GM12892 (cell line): ENCODE measurements at regions not wholly inside any gene's neighbourhood (a gene's known extent, or its start where the extent isn't known, plus 50 kb on each side); places are given as distances from the start of the nearest gene placed in this dataset.

Source experiments
- DNase-seq: peaks from one replicate; pipeline ENCODE4 v3.0.0; 2011; ENCODE audit not compliant: insufficient read length
- FAIRE-seq: peaks from 2 replicates; lab custom pipeline; 2011; peaks lifted over from hg19 to GRCh38; lab: Jason Lieb, UNC
- POLR2A ChIP-seq: IDR thresholded peaks from 2 replicates; pipeline ENCODE4 v1.6.1; 2011; ENCODE audit warnings: low read depth, low read length, control low read depth
- POLR2AphosphoS5 ChIP-seq: IDR thresholded peaks from 2 replicates; pipeline ENCODE4 v1.6.1; 2011; ENCODE audit warnings: low read depth, low read length, control low read depth
- TAF1 ChIP-seq: IDR thresholded peaks from 2 replicates; pipeline ENCODE4 v1.6.1; 2011; ENCODE audit warnings: low read depth, mild to moderate bottlenecking, control low read depth, low read length, borderline replicate concordance

- FAIRE-seq (no peak), DNase-seq (no peak)
- TF ChIP-seq POLR2A (no peak), POLR2AphosphoS5 (no peak), TAF1 (no peak)
These were observed 247.9 kb upstream of the PPP1R2C start for GRCh38 chrX:43025806-43026315.

GRCh38 chrX:43064096-43064495 lies 286.1 kb upstream of the PPP1R2C start:
- DNase-seq = no peak
- FAIRE-seq = no peak
- no peak for TF ChIP-seq POLR2AphosphoS5
- no peak for TF ChIP-seq TAF1
- TF ChIP-seq POLR2A = no peak

GRCh38 chrX:43065978-43066377 lies 288.0 kb upstream of the PPP1R2C start:
- no peak for TF ChIP-seq POLR2AphosphoS5
- TF ChIP-seq TAF1 = no peak
- no peak for TF ChIP-seq POLR2A
- FAIRE-seq (no peak), DNase-seq (no peak)

GRCh38 chrX:43068639-43069038 lies 290.7 kb upstream of the PPP1R2C start:
- DNase-seq (no peak), FAIRE-seq (peak; percentile 56)
- TF ChIP-seq POLR2A (no peak), TAF1 (no peak), POLR2AphosphoS5 (no peak)

GRCh38 chrX:43083016-43083415 lies 305.1 kb upstream of the PPP1R2C start:
- no peak for FAIRE-seq
- TF ChIP-seq POLR2AphosphoS5 (no peak), TAF1 (no peak), POLR2A (no peak)
- DNase-seq = no peak

- no peak for TF ChIP-seq POLR2AphosphoS5
- TF ChIP-seq POLR2A = no peak
- TF ChIP-seq TAF1 = no peak
- FAIRE-seq (no peak), DNase-seq (no peak)
These were observed 309.9 kb upstream of the PPP1R2C start for GRCh38 chrX:43087830-43088229.

- no peak for DNase-seq
- TF ChIP-seq TAF1 (no peak), POLR2A (no peak), POLR2AphosphoS5 (no peak)
- FAIRE-seq = no peak
These were observed 318.9 kb upstream of the PPP1R2C start for GRCh38 chrX:43096830-43097229.

- FAIRE-seq = no peak
- DNase-seq = no peak
- TF ChIP-seq POLR2A (no peak), POLR2AphosphoS5 (no peak), TAF1 (no peak)
These were observed 328.0 kb upstream of the PPP1R2C start for GRCh38 chrX:43106009-43106408.

- FAIRE-seq (no peak), DNase-seq (no peak)
- no peak for TF ChIP-seq POLR2AphosphoS5
- no peak for TF ChIP-seq TAF1
- TF ChIP-seq POLR2A = no peak
These were observed 330.9 kb upstream of the PPP1R2C start for GRCh38 chrX:43108828-43109227.

GRCh38 chrX:43121637-43122036 lies 343.7 kb upstream of the PPP1R2C start:
- TF ChIP-seq POLR2AphosphoS5 = no peak
- DNase-seq (no peak), FAIRE-seq (no peak)

- no peak for TF ChIP-seq TAF1
- TF ChIP-seq POLR2AphosphoS5 = no peak
- no peak for TF ChIP-seq POLR2A
- no peak for FAIRE-seq
These were observed 361.7 kb upstream of the PPP1R2C start for GRCh38 chrX:43139645-43140044.

GRCh38 chrX:43140582-43140981 lies 362.6 kb upstream of the PPP1R2C start:
- no peak for FAIRE-seq
- TF ChIP-seq POLR2AphosphoS5 (no peak), TAF1 (no peak), POLR2A (no peak)
- no peak for DNase-seq

More at GRCh38 chrX:43139645-43140044, 361.7 kb upstream of the PPP1R2C start:
- no peak for DNase-seq
